Right lobe of liver (tissue), 4 donors: ENCODE measurements at regions not wholly inside any gene's neighbourhood (a gene's known extent, or its start where the extent isn't known, plus 50 kb on each side); places are given as distances from the start of the nearest gene placed in this dataset.

Experiments used
- CTCF ChIP-seq, 4 donors: fragments of 200-600 bp in 3 of 4; fragments of 450-650 bp in 1 of 4; IDR thresholded peaks; one replicate each; pipeline versions ENCODE4 v1.5.1 to v1.8.0; 2016 to 2022; ENCODE audit warnings: antibody characterized with exemption in 4 of 4, mild to moderate bottlenecking in 2 of 4
- POLR2A ChIP-seq: fragments of 450-650 bp; IDR thresholded peaks from one replicate; pipeline ENCODE4 v1.6.1; 2017; ENCODE audit warnings: antibody characterized with exemption, mild to moderate bottlenecking
- donor health status: DM: no; HTN: no; CAD: no.
- donor health status: DM: no; HTN: no; CAD: no.
- donor health status: DM: no; HTN: yes; CAD: no.

GRCh38 chr1:73947009-73947408, 251.0 kb downstream of the LRRIQ3 start:
- no peak for TF ChIP-seq POLR2A
- TF ChIP-seq CTCF (IDR thresholded peaks at IDR 0.05): no peak
